GM12878 (cell line): ENCODE measurements at regions not wholly inside any gene's neighbourhood (a gene's known extent, or its start where the extent isn't known, plus 50 kb on each side); places are given as distances from the start of the nearest gene placed in this dataset.

Source experiments
- ATAC-seq: fragments of 200-7000 bp; cut with Tn5 transposase; 3 replicates; pipeline ENCODE4 v1.9.1; 2020; ENCODE audit warnings: mild to moderate bottlenecking, moderate library complexity
- BruUV-seq: library from RNA; stranded (reverse); fragments of 400-500 nt; replicated peaks from 2 replicates; lab custom pipeline; 2021; lab: Mats Ljungman, UMichigan
- CTCF ChIA-PET: fragments of 300-600 bp; sonication (Branson Sonifier 250); formaldehyde crosslinking; extraction: SDS; loops from one replicate; lab custom pipeline; 2021; ENCODE audit warnings: inconsistent platforms; lab: Yijun Ruan, JAX
- POLR2A ChIA-PET: fragments of 350-600 bp; formaldehyde crosslinking; extraction: SDS; loops from one replicate; lab custom pipeline; 2021; ENCODE audit warnings: inconsistent platforms; lab: Charles Lee
- RAD21 ChIA-PET: fragments of 300-600 bp; sonication (Branson Sonifier 250); formaldehyde crosslinking; loops from one replicate; lab custom pipeline; 2023; ENCODE audit warnings: antibody characterized with exemption; ENCODE audit not compliant: unreplicated experiment; lab: Charles Lee
- SMC1A ChIA-PET: fragments of 300-600 bp; sonication (Branson Sonifier 250); formaldehyde crosslinking; loops from one replicate; lab custom pipeline; 2023; ENCODE audit not compliant: unreplicated experiment, uncharacterized antibody; lab: Charles Lee
- DNase-seq: peaks from one replicate; pipeline ENCODE4 v3.0.0-alpha.2; 2011; ENCODE audit warnings: low read depth, low spot score
- FAIRE-seq: peaks from 3 replicates; lab custom pipeline; 2011; peaks lifted over from hg19 to GRCh38; lab: Jason Lieb, UNC
- H2AFZ ChIP-seq: 2 replicates; pipeline ENCODE4 v1.6.0; 2011; ENCODE audit warnings: low read depth, low read length, control low read depth; ENCODE audit not compliant: control insufficient read depth
- H3K27ac ChIP-seq: 2 replicates; pipeline ENCODE4 v1.5.1; 2011; ENCODE audit warnings: control low read depth; ENCODE audit not compliant: control insufficient read depth, insufficient read depth
- H3K27me3 ChIP-seq, 2 experiments: replicated peaks in 1 of 2; 2 replicates each; pipeline versions ENCODE4 v1.6.0 to v1.6.1; 2011; ENCODE audit warnings: low read length in 1 of 2; ENCODE audit not compliant: control insufficient read depth in 2 of 2, insufficient read depth in 2 of 2
- H3K36me3 ChIP-seq, 2 experiments: 2 replicates each; pipeline ENCODE4 v1.5.1; 2011; ENCODE audit warnings: low read length in 1 of 2; ENCODE audit not compliant: control insufficient read depth in 2 of 2, insufficient read depth in 2 of 2
- H3K4me1 ChIP-seq: 2 replicates; pipeline ENCODE4 v1.6.1; 2011; ENCODE audit warnings: mild to moderate bottlenecking, low read length, moderate library complexity, mixed read lengths; ENCODE audit not compliant: control insufficient read depth, insufficient read depth
- H3K4me2 ChIP-seq: 2 replicates; pipeline ENCODE4 v1.6.0; 2011; ENCODE audit warnings: control low read depth; ENCODE audit not compliant: control insufficient read depth, insufficient read depth
- H3K4me3 ChIP-seq: fragments of 200-600 bp; sonication (generic); 2 replicates; pipeline ENCODE4 v1.5.1; 2016
- H3K79me2 ChIP-seq: 2 replicates; pipeline ENCODE4 v1.6.0; 2011; ENCODE audit warnings: low read length; ENCODE audit not compliant: control insufficient read depth, insufficient read depth
- H3K9ac ChIP-seq: 2 replicates; pipeline ENCODE4 v1.8.0; 2011; ENCODE audit warnings: low read length, control low read depth, mixed read lengths; ENCODE audit not compliant: control insufficient read depth, insufficient read depth
- H3K9me3 ChIP-seq: replicated peaks from 3 replicates; pipeline ENCODE4 v1.5.1; 2011; ENCODE audit warnings: mild to moderate bottlenecking, low read length; ENCODE audit not compliant: control insufficient read depth, insufficient read depth
- H4K20me1 ChIP-seq: 2 replicates; pipeline ENCODE4 v1.6.0; 2011; ENCODE audit not compliant: control insufficient read depth, insufficient read depth
- ATF3 ChIP-seq: IDR thresholded peaks from 2 replicates; pipeline ENCODE4 v1.6.1; 2011; ENCODE audit warnings: low read depth, mild to moderate bottlenecking, low read length, moderate library complexity, borderline replicate concordance; ENCODE audit errors: extremely low read depth
- BACH1 ChIP-seq: fragments of 450-650 bp; IDR thresholded peaks from 2 replicates; pipeline ENCODE4 v1.6.1; 2017; ENCODE audit warnings: mild to moderate bottlenecking, borderline replicate concordance
- BCL11A ChIP-seq: IDR thresholded peaks from 2 replicates; pipeline ENCODE4 v1.6.1; 2011; ENCODE audit warnings: low read depth, low read length
- BMI1 ChIP-seq: fragments of 450-650 bp; IDR thresholded peaks from 2 replicates; pipeline ENCODE4 v1.6.1; 2016; ENCODE audit warnings: mild to moderate bottlenecking, moderate library complexity, borderline replicate concordance
- E2F8 ChIP-seq: fragments of 450-650 bp; IDR thresholded peaks from 2 replicates; pipeline ENCODE4 v1.6.1; 2018; ENCODE audit warnings: mild to moderate bottlenecking, low read depth, moderate library complexity; ENCODE audit not compliant: partially characterized antibody
- HSF1 ChIP-seq: fragments of 150-350 bp; IDR thresholded peaks from 2 replicates; pipeline ENCODE4 v1.6.1; 2014; ENCODE audit warnings: mild to moderate bottlenecking, low read depth, low read length
- LARP7 ChIP-seq: fragments of 450-650 bp; IDR thresholded peaks from 2 replicates; pipeline ENCODE4 v1.6.1; 2017; ENCODE audit warnings: mild to moderate bottlenecking
- MAX ChIP-seq: IDR thresholded peaks from 2 replicates; pipeline ENCODE4 v1.6.1; 2012; ENCODE audit warnings: low read depth, low read length, improper control_type of control experiment
- NFXL1 ChIP-seq: fragments of 450-650 bp; IDR thresholded peaks from 2 replicates; pipeline ENCODE4 v1.6.1; 2017; ENCODE audit warnings: antibody characterized with exemption, mild to moderate bottlenecking, borderline replicate concordance
- POLR2AphosphoS5 ChIP-seq: IDR thresholded peaks from 2 replicates; pipeline ENCODE4 v1.6.1; 2011; ENCODE audit warnings: mild to moderate bottlenecking, low read length, inconsistent platforms
- SP1 ChIP-seq: IDR thresholded peaks from one replicate; pipeline ENCODE4 v1.6.1; 2011; ENCODE audit warnings: low read depth, low read length
- SPI1 ChIP-seq: IDR thresholded peaks from 2 replicates; pipeline ENCODE4 v1.6.1; 2011; ENCODE audit warnings: low read depth, mild to moderate bottlenecking, low read length, moderate library complexity, borderline replicate concordance; ENCODE audit not compliant: insufficient read depth
- STAT1 ChIP-seq: fragments of 450-650 bp; conservative IDR thresholded peaks from 2 replicates; pipeline ENCODE4 v1.6.1; 2014; ENCODE audit warnings: antibody characterized with exemption, mild to moderate bottlenecking
- WRNIP1 ChIP-seq: IDR thresholded peaks from 2 replicates; pipeline ENCODE4 v1.6.1; 2011; ENCODE audit warnings: low read depth, low read length, improper control_type of control experiment, borderline replicate concordance
- YBX1 ChIP-seq: fragments of 450-650 bp; IDR thresholded peaks from 2 replicates; pipeline ENCODE4 v1.6.1; 2016; ENCODE audit warnings: antibody characterized with exemption
- ZBTB11 ChIP-seq: fragments of 450-650 bp; formaldehyde crosslinking; IDR thresholded peaks from 2 replicates; pipeline ENCODE4 v1.5.0; 2022; ENCODE audit warnings: mild to moderate bottlenecking, missing genetic modification characterization
- ZNF207 ChIP-seq: fragments of 450-650 bp; IDR thresholded peaks from 2 replicates; pipeline ENCODE4 v1.6.1; 2014; ENCODE audit warnings: antibody characterized with exemption, mild to moderate bottlenecking, borderline replicate concordance
- WGBS: methylation state at CpG from one replicate; pipeline ENCODE4 v1.1.6; 2016; ENCODE audit warnings: low lambda C conversion rate; ENCODE audit not compliant: insufficient replicate concordance, insufficient coverage; ENCODE audit errors: missing lambda C conversion rate; 5-methylcytosine and 5-hydroxymethylcytosine counted together
- in situ Hi-C: fragments of 300-500 bp; cut with MboI; formaldehyde crosslinking; loops from 9 replicates; pipeline ENCODE4 v1.14.3; 2018; ENCODE audit warnings: mixed read lengths
- intact Hi-C: fragments of 100-400 bp; cut with micrococcal nuclease; formaldehyde crosslinking; loops from one replicate; pipeline ENCODE4 v1.14.2; 2022; ENCODE audit not compliant: unreplicated experiment

- Histone ChIP-seq H3K27me3 (no peaks in the 10 kb centered on the region; a peak in 1 of 4 replicates), H3K36me3 (no peaks in the 10 kb centered on the region), H3K27ac (no peak overlapping the region), H4K20me1 (no peaks in the 10 kb centered on the region), H3K4me2 (no peak overlapping the region), H3K79me2 (no peaks in the 10 kb centered on the region), H3K9ac (no peak overlapping the region), H2AFZ (no peak overlapping the region), H3K4me1 (no peaks in the 10 kb centered on the region), H3K9me3 (no peaks in the 10 kb centered on the region; the same call in 2 of the 3 replicates), H3K4me3 (no peak overlapping the region)
- intact Hi-C loops, result no loop called here
- ChIA-PET POLR2A (no interaction called here), RAD21 (no interaction called here), SMC1A (no interaction called here), CTCF (no interaction called here)
- BruUV-seq, result no TSS peak
- no peak for ATAC-seq
- DNase-seq, result no peak
- 0% methylated on average over 2 of the region's 2 CpGs for WGBS
- no peak for FAIRE-seq
- in situ Hi-C loops, result no loop called here
- TF ChIP-seq BCL11A (no peak), ATF3 (no peak), BMI1 (no peak), LARP7 (no peak), HSF1 (no peak), POLR2AphosphoS5 (no peak), NFXL1 (no peak), ZNF207 (no peak), E2F8 (no peak), SP1 (no peak), BACH1 (no peak), WRNIP1 (no peak), MAX (no peak), YBX1 (no peak), SPI1 (no peak), ZBTB11 (CRISPR knock-in tag) (no peak), STAT1 (no peak)
Observed at GRCh38 chr2:236835307-236836024, 250.2 kb upstream of the COPS8 start.
